HL-60 (cell line): ENCODE measurements at regions not wholly inside any gene's neighbourhood (a gene's known extent, or its start where the extent isn't known, plus 50 kb on each side); places are given as distances from the start of the nearest gene placed in this dataset.

Source experiments
- DNase-seq, 2 experiments: peaks; one replicate each; pipeline ENCODE4 v3.0.0-alpha.2; 2010 to 2020; ENCODE audit warnings: low read depth in 1 of 2, low spot score in 1 of 2
- H3K27ac ChIP-seq: fragments of 250-450 bp; sonication (Bioruptor Pico); replicated peaks from 2 replicates; pipeline ENCODE4 v1.5.1; 2020; ENCODE audit warnings: mild to moderate bottlenecking, moderate library complexity
- H3K27me3 ChIP-seq: fragments of 250-450 bp; sonication (Bioruptor Pico); 2 replicates; pipeline ENCODE4 v1.5.1; 2021; ENCODE audit warnings: mild to moderate bottlenecking, moderate library complexity; ENCODE audit not compliant: insufficient read depth, poor library complexity, severe bottlenecking
- H3K4me3 ChIP-seq: replicated peaks from 2 replicates; pipeline ENCODE4 v1.5.1; 2011; ENCODE audit warnings: mild to moderate bottlenecking, control low read depth, low read length; ENCODE audit not compliant: insufficient read depth
- GABPA ChIP-seq: IDR thresholded peaks from 2 replicates; pipeline ENCODE4 v1.6.1; 2012; ENCODE audit warnings: low read depth
- POLR2AphosphoS5 ChIP-seq: IDR thresholded peaks from 2 replicates; pipeline ENCODE4 v1.6.1; 2012; ENCODE audit warnings: low read depth
- SPI1 ChIP-seq: IDR thresholded peaks from 2 replicates; pipeline ENCODE4 v1.6.1; 2012; ENCODE audit warnings: low read depth, mild to moderate bottlenecking, borderline replicate concordance
- TF ChIP-seq, protein P1 (sequence below): IDR thresholded peaks from one replicate; pipeline ENCODE4 v1.5.1; 2011; ENCODE audit warnings: low read length, control low read depth, inconsistent platforms; ENCODE audit not compliant: insufficient read depth
- TF ChIP-seq, protein P2 (sequence below): IDR thresholded peaks from 2 replicates; pipeline ENCODE4 v1.6.1; 2012; ENCODE audit warnings: low read depth; ENCODE audit not compliant: insufficient replicate concordance

DNA sequence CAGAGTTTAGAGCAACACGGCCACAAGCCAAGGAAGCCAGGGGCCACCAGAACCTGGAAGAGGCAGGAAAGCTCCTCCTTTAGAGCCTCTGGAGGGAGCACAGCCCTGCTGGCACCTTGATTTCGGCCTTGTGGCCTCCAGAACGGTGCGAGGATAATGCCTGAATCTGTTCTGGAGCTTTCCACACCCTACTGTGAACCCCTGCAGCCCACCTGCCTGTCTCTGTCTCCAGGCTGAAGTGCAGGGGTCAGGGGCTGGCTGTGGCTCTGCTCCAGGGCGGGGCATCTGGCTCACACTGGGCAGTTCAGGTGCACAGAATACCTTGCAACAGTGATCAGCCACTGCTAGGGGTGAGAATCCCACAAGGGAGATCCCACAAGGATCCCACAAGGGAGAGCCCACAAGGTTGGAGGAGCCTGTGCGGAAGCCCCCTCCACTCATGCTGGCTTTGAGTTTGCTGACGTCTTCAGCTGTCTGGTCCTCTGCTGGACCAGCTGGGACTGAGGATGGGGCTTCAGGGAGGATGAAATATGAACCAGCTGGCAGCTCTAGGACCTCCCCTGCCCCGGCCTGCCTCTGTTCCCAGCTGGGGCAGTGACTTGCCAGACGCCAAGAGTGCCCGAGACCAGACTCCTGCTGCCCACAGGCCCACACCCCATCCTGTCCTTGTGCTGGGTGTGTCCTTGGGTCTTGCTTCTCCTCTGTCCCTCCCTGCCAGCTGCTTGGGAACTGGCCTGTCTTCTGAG, 56.4 kb upstream of the OTOS start:
- DNase-seq, result no peak
- H3K27ac ChIP-seq, result no peak overlapping the region
- H3K27me3 ChIP-seq, result peaks cover 2% of the 10 kb centered on the region

DNA sequence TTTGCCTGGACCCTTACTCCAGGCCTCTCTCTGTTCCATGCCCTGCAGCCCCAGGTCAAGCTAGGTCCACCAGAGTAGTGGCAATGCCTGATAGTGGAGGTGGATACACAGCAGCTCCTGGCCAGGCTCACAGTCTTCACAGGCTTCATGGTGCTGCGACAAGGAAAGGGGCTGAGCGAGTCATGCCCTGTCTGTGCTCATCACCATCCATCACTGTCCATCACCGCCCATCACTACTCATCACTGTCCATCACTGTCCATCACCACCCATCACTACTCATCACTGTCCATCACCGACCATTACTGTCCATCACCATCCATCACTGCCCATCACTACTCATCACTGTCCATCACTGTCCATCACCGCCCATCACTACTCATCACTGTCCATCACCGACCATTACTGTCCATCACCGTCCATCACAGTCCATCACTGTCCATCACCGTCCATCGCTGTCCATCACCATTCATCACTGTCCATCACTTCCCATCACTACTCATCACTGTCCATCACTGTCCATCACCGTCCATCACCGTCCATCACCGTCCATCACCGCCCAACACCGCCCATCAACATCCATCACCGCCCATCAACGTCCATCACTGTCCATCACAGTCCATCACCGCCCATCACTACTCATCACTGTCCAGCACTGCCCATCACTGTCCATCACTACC, 57.1 kb upstream of the OTOS start:
- no peak overlapping the region for H3K27ac ChIP-seq
- no peak overlapping the region for H3K4me3 ChIP-seq
- peaks cover 2% of the 10 kb centered on the region for H3K27me3 ChIP-seq
- TF ChIP-seq POLR2AphosphoS5, result no peak
- TF ChIP-seq GABPA, result no peak
- TF ChIP-seq, protein P1, sequence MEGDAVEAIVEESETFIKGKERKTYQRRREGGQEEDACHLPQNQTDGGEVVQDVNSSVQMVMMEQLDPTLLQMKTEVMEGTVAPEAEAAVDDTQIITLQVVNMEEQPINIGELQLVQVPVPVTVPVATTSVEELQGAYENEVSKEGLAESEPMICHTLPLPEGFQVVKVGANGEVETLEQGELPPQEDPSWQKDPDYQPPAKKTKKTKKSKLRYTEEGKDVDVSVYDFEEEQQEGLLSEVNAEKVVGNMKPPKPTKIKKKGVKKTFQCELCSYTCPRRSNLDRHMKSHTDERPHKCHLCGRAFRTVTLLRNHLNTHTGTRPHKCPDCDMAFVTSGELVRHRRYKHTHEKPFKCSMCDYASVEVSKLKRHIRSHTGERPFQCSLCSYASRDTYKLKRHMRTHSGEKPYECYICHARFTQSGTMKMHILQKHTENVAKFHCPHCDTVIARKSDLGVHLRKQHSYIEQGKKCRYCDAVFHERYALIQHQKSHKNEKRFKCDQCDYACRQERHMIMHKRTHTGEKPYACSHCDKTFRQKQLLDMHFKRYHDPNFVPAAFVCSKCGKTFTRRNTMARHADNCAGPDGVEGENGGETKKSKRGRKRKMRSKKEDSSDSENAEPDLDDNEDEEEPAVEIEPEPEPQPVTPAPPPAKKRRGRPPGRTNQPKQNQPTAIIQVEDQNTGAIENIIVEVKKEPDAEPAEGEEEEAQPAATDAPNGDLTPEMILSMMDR, result no peak
- TF ChIP-seq SPI1, result no peak
- TF ChIP-seq, protein P2, sequence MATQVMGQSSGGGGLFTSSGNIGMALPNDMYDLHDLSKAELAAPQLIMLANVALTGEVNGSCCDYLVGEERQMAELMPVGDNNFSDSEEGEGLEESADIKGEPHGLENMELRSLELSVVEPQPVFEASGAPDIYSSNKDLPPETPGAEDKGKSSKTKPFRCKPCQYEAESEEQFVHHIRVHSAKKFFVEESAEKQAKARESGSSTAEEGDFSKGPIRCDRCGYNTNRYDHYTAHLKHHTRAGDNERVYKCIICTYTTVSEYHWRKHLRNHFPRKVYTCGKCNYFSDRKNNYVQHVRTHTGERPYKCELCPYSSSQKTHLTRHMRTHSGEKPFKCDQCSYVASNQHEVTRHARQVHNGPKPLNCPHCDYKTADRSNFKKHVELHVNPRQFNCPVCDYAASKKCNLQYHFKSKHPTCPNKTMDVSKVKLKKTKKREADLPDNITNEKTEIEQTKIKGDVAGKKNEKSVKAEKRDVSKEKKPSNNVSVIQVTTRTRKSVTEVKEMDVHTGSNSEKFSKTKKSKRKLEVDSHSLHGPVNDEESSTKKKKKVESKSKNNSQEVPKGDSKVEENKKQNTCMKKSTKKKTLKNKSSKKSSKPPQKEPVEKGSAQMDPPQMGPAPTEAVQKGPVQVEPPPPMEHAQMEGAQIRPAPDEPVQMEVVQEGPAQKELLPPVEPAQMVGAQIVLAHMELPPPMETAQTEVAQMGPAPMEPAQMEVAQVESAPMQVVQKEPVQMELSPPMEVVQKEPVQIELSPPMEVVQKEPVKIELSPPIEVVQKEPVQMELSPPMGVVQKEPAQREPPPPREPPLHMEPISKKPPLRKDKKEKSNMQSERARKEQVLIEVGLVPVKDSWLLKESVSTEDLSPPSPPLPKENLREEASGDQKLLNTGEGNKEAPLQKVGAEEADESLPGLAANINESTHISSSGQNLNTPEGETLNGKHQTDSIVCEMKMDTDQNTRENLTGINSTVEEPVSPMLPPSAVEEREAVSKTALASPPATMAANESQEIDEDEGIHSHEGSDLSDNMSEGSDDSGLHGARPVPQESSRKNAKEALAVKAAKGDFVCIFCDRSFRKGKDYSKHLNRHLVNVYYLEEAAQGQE, result no peak
- DNase-seq, result no peak

More for the DNA sequence above, 56.4 kb upstream of the OTOS start:
- no peak overlapping the region for H3K4me3 ChIP-seq
- TF ChIP-seq, protein P2, result no peak
- TF ChIP-seq SPI1 (no peak), GABPA (no peak), POLR2AphosphoS5 (no peak)
- TF ChIP-seq, protein P1, result no peak

DNA sequence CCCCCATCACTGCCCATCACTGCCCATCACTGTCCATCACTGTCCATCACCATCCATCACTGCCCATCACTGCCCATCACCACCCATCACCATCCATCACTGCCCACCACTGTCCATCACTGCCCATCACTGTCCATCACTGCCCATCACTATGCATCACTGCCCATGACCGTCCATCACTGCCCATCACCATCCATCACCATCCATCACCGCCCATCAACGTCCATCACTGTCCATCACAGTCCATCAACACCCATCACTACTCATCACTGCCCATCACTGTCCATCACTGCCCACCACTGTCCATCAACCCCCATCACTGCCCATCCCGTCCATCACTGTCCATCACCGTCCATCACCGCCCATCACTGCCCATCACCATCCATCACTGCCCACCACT, 57.8 kb upstream of the OTOS start:
- no peak for DNase-seq

More for the DNA sequence above, 57.8 kb upstream of the OTOS start:
- TF ChIP-seq, protein P1, result no peak
- TF ChIP-seq POLR2AphosphoS5, result no peak
- TF ChIP-seq GABPA, result no peak
- TF ChIP-seq SPI1, result no peak
- TF ChIP-seq, protein P2, result no peak
- Histone ChIP-seq H3K27me3 (peaks cover 2% of the 10 kb centered on the region), H3K27ac (no peak overlapping the region), H3K4me3 (no peak overlapping the region)
